IPS DF 6.9 (cell line): ENCODE measurements at regions not wholly inside any gene's neighbourhood (a gene's known extent, or its start where the extent isn't known, plus 50 kb on each side); places are given as distances from the start of the nearest gene placed in this dataset.

Experiments
- DNase-seq: peaks from one replicate; pipeline ENCODE4 v3.0.0-alpha.2; 2013; ENCODE audit warnings: low read depth, low spot score
- H3K27ac ChIP-seq: one replicate; pipeline ENCODE4 v1.5.1; 2013; ENCODE audit warnings: low read length, control low read depth
- H3K27me3 ChIP-seq: 2 replicates; pipeline ENCODE4 v1.6.1; 2013; ENCODE audit warnings: mild to moderate bottlenecking, low read length; ENCODE audit not compliant: control insufficient read depth, insufficient read depth
- H3K36me3 ChIP-seq: 2 replicates; pipeline ENCODE4 v1.6.1; 2013; ENCODE audit warnings: low read length; ENCODE audit not compliant: control insufficient read depth, insufficient read depth
- H3K4me1 ChIP-seq: 2 replicates; pipeline ENCODE4 v1.6.1; 2013; ENCODE audit warnings: low read length; ENCODE audit not compliant: control insufficient read depth, insufficient read depth
- H3K4me3 ChIP-seq: 2 replicates; pipeline ENCODE4 v1.5.1; 2013; ENCODE audit warnings: mild to moderate bottlenecking, low read length
- H3K9me3 ChIP-seq: 2 replicates; pipeline ENCODE4 v1.6.1; 2013; ENCODE audit warnings: low read length, inconsistent platforms; ENCODE audit not compliant: control insufficient read depth, insufficient read depth
- WGBS: extraction: QIAGEN DNeasy Blood & Tissue Kit; methylation state at CpG from one replicate; pipeline ENCODE4 v1.1.7; 2013; ENCODE audit warnings: mixed read lengths, missing lambda C conversion rate; ENCODE audit not compliant: insufficient read length, insufficient coverage; 5-methylcytosine and 5-hydroxymethylcytosine counted together

DNA sequence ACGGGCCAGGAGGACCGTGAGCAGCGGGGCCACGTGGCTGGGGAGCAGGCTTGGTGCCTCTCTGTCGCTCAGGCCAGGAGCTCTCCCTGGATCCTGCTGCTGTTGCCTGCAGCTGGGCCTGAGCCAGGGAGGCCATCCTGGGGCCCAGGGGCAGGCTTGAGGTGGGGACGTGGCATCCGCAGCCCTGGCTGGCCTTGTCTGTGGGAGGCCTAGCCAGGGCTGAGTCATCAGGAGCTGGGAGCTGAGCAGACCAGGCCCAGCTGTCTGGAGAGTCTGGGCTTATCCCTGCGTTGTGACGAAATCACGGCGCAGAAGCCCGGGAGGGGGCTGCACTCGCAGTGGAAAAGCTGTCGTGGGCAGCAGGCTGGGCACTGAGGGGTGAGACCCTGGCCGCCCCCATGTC, 138.8 kb upstream of the COL5A1 start:
- Histone ChIP-seq H3K4me1 (no peaks in the 10 kb centered on the region; the same call in 1 of the 2 replicates), H3K27me3 (peaks cover 7% of the 10 kb centered on the region), H3K27ac (no peak overlapping the region), H3K36me3 (no peaks in the 10 kb centered on the region), H3K9me3 (no peaks in the 10 kb centered on the region), H3K4me3 (no peak overlapping the region)
- no CpG with 5 or more reads among the region's 15 CpGs for WGBS
- no peak for DNase-seq

DNA sequence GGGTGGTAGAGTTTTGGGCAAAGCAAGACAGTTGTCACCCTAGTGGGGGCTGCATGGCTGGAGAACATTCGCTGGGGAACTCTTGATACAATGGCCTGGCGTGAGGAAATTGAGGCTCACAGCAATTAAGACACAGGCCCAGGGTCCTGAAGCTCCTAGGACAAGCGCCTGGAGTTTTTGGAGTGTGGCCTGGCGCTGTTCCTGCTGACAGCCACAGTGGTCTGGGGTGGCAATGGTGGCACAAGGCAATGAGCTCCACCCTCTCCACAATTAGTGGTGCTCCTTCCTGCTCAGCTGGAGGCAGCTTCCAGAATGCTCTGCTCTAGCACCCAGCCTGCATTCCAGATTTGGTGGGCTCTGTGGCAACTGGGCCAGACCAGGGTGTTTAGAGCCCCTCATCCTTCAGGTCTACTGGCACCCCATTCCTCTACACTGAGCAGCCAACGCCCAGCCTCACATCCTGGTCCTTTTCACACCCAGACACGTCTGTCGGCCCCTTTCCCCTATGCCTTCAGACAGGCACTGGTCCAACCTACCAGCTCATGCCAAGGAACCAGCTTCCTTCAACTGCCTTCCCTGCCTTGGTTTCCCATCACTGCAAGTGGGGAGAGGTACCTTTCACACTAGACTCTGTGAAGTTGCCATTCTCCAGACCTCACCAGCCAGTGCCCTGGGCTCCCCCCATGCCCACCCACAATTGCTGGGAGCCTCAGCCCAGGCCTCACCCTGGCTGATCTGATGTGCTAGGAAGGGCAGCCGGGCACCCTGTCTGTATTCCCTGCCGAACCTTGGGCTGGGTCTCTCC, 138.1 kb upstream of the COL5A1 start:
- no CpG with 5 or more reads among the region's 9 CpGs for WGBS
- Histone ChIP-seq H3K27ac (no peak overlapping the region), H3K36me3 (no peaks in the 10 kb centered on the region), H3K9me3 (no peaks in the 10 kb centered on the region), H3K27me3 (peaks cover 7% of the 10 kb centered on the region), H3K4me3 (no peak overlapping the region), H3K4me1 (no peaks in the 10 kb centered on the region; the same call in 1 of the 2 replicates)
- no peak for DNase-seq

DNA sequence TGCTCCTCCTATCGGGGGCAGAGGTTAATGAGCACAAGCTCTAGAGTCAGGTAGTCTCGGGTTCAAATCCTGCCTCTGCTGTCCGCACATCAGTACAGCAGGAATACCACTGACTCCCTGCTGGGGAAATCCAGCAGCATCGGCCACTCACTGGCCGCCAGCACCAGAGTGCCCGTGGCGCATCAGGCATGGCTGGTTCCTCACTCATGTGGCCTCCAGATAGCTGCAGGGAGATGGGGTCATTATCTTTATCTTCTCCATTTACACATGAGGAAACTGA, 137.6 kb upstream of the COL5A1 start:
- peaks cover 7% of the 10 kb centered on the region for H3K27me3 ChIP-seq
- DNase-seq = no peak
- no peak overlapping the region for H3K4me3 ChIP-seq
- no peaks in the 10 kb centered on the region for H3K9me3 ChIP-seq
- no CpG with 5 or more reads among the region's 7 CpGs for WGBS
- H3K36me3 ChIP-seq = no peaks in the 10 kb centered on the region
- H3K4me1 ChIP-seq = no peaks in the 10 kb centered on the region; the same call in 1 of the 2 replicates
- no peak overlapping the region for H3K27ac ChIP-seq

DNA sequence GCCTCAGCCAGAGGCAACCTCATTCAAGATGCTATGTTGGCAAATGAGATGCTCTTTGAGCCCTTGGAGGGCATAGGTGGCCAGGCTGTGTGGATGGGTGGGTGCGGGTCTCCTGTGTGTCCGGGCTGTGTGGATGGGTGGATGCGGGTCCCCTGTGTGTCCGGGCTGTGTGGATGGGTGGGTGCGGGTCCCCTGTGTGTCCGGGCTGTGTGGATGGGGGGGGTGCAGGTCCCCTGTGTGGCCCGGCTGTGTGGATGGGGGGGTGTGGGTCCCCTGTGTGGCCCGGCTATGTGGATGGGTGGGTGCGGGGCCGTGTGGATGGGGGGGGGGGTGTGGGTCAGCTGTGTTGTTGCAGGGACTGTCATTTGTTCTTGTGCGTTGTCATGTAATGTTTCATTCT, 136.6 kb upstream of the COL5A1 start:
- no peak overlapping the region for H3K4me3 ChIP-seq
- no peaks in the 10 kb centered on the region for H3K9me3 ChIP-seq
- DNase-seq = no peak
- no peak overlapping the region for H3K27ac ChIP-seq
- no peaks in the 10 kb centered on the region for H3K36me3 ChIP-seq
- peaks cover 7% of the 10 kb centered on the region for H3K27me3 ChIP-seq
- H3K4me1 ChIP-seq = no peaks in the 10 kb centered on the region; the same call in 1 of the 2 replicates
- no CpG with 5 or more reads among the region's 11 CpGs for WGBS

DNA sequence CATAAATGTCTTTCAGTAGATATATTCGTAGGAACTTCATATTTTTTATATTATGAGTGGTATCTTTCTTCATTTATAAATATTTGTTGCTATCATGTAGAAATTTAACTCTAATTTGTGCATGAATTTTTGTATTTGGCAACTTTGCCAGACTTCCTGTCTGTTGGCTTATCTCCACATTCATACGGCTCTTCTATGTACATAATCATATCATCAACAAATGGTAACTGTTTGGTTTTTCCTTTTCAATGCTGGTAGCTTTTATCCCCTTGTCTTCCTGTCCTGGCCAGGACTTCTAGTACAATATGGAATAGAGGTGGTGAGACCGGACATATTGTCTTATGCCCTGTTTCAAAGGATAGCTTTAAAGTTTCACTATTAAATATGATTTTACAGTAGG, 132.3 kb upstream of the COL5A1 start:
- whole genome bisulfite sequencing = no CpG with 5 or more reads among the region's 3 CpGs

DNA sequence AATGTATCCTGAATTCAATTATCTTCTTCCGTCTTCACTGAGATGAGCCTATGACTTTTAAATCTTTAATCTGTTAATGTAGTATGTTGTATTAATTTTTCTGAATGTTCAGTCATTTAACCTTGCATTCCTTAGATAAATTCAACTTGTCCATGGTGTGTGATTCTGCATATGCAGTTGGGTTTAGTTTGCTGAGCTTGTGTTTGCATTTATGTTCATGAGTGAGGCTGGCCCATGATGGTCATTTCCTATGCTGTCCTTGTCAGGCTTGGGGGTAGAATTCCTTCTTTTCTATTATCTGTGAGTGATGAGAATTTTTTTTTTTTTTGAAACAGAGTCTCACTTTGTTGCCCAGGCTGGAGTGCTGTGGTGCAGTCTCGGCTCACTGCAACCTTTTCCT, 131.8 kb upstream of the COL5A1 start:
- Histone ChIP-seq H3K36me3 (no peaks in the 10 kb centered on the region; the same call in 1 of the 2 replicates), H3K4me3 (no peak overlapping the region), H3K4me1 (no peaks in the 10 kb centered on the region), H3K27ac (no peak overlapping the region), H3K27me3 (no peaks in the 10 kb centered on the region), H3K9me3 (no peaks in the 10 kb centered on the region)
- no CpG with 5 or more reads among the region's 2 CpGs for WGBS
- no peak for DNase-seq

More for the DNA sequence above, 132.3 kb upstream of the COL5A1 start:
- Histone ChIP-seq H3K27ac (no peak overlapping the region), H3K4me3 (no peak overlapping the region), H3K4me1 (no peaks in the 10 kb centered on the region), H3K9me3 (no peaks in the 10 kb centered on the region), H3K36me3 (no peaks in the 10 kb centered on the region), H3K27me3 (no peaks in the 10 kb centered on the region)
- DNase-seq = no peak

DNA sequence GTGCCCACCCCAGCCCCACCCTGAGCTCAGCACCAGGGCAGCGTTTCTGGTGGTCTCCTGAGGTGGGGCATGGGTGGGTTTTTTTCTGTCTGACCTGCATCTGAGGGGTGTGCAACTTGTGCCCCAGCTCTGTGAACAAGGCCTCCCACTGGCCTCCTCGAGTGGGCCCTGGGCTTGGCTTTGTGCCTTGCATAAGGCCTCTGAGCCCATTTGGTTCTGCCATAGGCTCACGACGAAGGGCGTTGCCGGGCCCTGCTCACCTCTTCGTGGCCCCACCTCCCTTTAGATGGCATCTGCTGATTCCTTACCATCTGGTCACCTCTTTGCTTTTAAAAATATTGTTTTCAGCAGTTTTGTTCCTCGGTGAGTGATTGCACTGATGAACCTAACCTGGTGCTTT, 127.1 kb upstream of the COL5A1 start:
- Histone ChIP-seq H3K36me3 (no peaks in the 10 kb centered on the region; the same call in 1 of the 2 replicates), H3K9me3 (no peaks in the 10 kb centered on the region), H3K4me1 (no peaks in the 10 kb centered on the region; the same call in 1 of the 2 replicates), H3K4me3 (no peak overlapping the region), H3K27ac (no peak overlapping the region), H3K27me3 (no peaks in the 10 kb centered on the region)
- WGBS = no CpG with 5 or more reads among the region's 8 CpGs
- DNase-seq = no peak

DNA sequence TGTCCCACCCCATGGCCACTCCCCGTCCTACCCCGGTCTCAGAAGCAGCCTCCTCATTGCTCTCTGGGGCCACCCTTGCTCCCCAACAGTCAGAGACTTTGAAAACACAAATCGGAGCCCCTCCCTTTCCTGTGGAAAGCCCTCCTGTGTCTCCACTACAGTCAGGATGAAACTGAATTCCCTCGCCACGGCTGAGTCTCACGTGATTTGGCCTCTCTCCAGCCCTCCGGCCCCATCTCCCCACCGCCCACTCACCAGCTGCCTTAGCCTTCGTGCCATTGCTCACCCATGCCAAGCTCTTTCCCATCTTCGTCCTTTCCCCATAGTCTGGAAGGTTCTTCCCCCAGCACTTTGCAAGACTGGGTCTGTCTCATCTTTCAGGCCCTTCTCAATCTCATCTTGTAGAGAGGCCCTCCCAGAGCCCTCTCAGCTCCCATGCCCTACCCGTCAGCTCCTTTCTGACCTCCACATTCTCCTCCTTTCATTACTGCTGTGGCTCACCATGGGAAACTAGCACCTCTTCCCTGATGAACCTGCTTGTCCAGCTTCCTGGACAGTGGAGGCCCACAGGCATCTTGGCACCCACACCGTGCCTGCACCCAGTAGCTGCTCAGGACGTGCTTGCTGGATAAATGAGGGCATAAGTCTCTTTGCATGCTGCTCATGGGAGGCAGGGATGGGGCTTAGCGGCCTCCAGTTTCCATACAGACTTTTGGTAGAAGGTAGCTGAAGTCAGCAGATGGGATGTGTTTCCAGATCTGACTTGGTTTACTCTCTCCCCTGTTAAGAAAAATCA, 126.4 kb upstream of the COL5A1 start:
- DNase-seq = no peak
- no peak overlapping the region for H3K27ac ChIP-seq
- no peaks in the 10 kb centered on the region for H3K9me3 ChIP-seq
- no peak overlapping the region for H3K4me3 ChIP-seq
- no peaks in the 10 kb centered on the region; the same call in 1 of the 2 replicates for H3K4me1 ChIP-seq
- no CpG with 5 or more reads among the region's 14 CpGs for WGBS
- H3K27me3 ChIP-seq = no peaks in the 10 kb centered on the region
- H3K36me3 ChIP-seq = no peaks in the 10 kb centered on the region; the same call in 1 of the 2 replicates

DNA sequence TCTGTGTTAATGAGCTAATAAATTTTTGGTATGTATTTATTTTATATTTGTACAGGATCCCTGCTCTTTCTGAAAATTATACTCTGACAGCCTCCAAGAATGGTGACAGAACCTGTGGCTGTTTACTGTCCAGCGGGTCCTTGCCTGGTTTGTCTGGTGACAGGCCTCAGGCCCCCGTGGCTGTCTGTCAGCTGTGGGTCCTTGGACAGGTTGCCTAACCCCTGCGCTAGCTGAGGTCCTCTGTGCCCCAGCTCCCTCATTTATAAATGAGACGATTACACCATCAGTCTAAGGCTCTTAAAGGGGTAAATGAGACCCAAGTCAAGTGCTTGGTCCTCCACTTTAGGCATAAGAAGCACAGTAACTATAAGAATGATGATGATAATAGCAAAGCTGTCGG, 125.1 kb upstream of the COL5A1 start:
- H3K4me1 ChIP-seq = no peaks in the 10 kb centered on the region; the same call in 1 of the 2 replicates
- DNase-seq = no peak
- WGBS = no CpG with 5 or more reads among the region's 5 CpGs
- no peaks in the 10 kb centered on the region for H3K27me3 ChIP-seq
- no peaks in the 10 kb centered on the region; the same call in 1 of the 2 replicates for H3K36me3 ChIP-seq
- no peak overlapping the region for H3K27ac ChIP-seq
- no peaks in the 10 kb centered on the region for H3K9me3 ChIP-seq
- H3K4me3 ChIP-seq = no peak overlapping the region

DNA sequence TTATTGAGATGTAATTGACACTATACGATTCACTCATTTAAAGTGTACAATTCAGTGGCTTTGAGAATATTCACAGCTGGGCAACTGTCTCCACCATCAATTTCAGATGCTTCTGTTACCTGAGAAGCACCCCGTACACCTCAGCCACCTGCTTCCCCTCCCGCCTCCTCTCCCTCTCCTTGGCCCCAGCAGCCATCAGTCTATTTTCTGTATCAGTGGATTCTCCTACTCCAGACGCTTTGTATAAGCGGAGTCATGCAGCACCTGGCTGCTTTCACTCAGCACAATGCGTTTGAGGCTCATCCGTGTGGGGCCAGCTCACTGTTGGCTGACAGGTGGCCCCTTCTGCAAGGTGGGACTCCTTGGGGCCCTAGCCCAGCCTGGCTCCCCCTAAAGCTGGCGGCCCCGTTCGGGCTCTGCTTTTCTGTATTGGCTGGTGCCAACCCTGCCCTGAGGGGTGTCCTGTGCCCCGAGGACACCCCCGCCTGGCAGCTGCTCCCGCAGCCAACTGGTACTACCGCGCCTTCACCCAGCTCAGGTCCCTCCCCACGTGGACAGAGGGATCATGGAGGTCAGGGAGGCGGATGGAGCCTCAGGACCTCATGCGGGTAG, 124.4 kb upstream of the COL5A1 start:
- Histone ChIP-seq H3K36me3 (no peaks in the 10 kb centered on the region; the same call in 1 of the 2 replicates), H3K4me1 (no peaks in the 10 kb centered on the region; the same call in 1 of the 2 replicates), H3K27ac (no peak overlapping the region), H3K27me3 (no peaks in the 10 kb centered on the region), H3K9me3 (no peaks in the 10 kb centered on the region), H3K4me3 (no peak overlapping the region)
- DNase-seq = no peak
- no CpG with 5 or more reads among the region's 18 CpGs for WGBS
